Osteocyte (in vitro differentiated cells): ENCODE measurements at regions not wholly inside any gene's neighbourhood (a gene's known extent, or its start where the extent isn't known, plus 50 kb on each side); places are given as distances from the start of the nearest gene placed in this dataset.
"Not testable (repeated sequence)": the region's sequence is repeated elsewhere in the genome, so short reads cannot be mapped to it uniquely, and the experiment has no call there.

Experiments
- DNase-seq: peaks from one replicate; pipeline ENCODE4 v3.0.0; 2021; ENCODE audit warnings: mixed read lengths; ENCODE audit not compliant: unreplicated experiment; ENCODE audit errors: extremely low spot score
- H3K27ac Mint-ChIP-seq: one replicate; pipeline ENCODE4 v1.8.0; 2021; ENCODE audit warnings: mild to moderate bottlenecking, mixed read lengths; ENCODE audit not compliant: unreplicated experiment
- H3K27me3 Mint-ChIP-seq: one replicate; pipeline ENCODE4 v1.8.0; 2021; ENCODE audit warnings: mixed read lengths; ENCODE audit not compliant: unreplicated experiment
- H3K36me3 Mint-ChIP-seq: one replicate; pipeline ENCODE4 v1.8.0; 2021; ENCODE audit warnings: mixed read lengths; ENCODE audit not compliant: unreplicated experiment
- H3K4me1 Mint-ChIP-seq: one replicate; pipeline ENCODE4 v1.8.0; 2021; ENCODE audit warnings: mixed read lengths; ENCODE audit not compliant: unreplicated experiment
- H3K4me3 Mint-ChIP-seq: one replicate; pipeline ENCODE4 v1.8.0; 2021; ENCODE audit warnings: mild to moderate bottlenecking, moderate library complexity, mixed read lengths; ENCODE audit not compliant: unreplicated experiment
- H3K9me3 Mint-ChIP-seq: one replicate; pipeline ENCODE4 v1.8.0; 2021; ENCODE audit warnings: mixed read lengths; ENCODE audit not compliant: unreplicated experiment
- TF ChIP-seq, protein P1 (sequence below): fragments of 200-600 bp; sonication (generic); IDR thresholded peaks from 2 replicates; pipeline ENCODE4 v1.5.0; 2021; ENCODE audit warnings: antibody characterized with exemption, mild to moderate bottlenecking, moderate library complexity

DNA sequence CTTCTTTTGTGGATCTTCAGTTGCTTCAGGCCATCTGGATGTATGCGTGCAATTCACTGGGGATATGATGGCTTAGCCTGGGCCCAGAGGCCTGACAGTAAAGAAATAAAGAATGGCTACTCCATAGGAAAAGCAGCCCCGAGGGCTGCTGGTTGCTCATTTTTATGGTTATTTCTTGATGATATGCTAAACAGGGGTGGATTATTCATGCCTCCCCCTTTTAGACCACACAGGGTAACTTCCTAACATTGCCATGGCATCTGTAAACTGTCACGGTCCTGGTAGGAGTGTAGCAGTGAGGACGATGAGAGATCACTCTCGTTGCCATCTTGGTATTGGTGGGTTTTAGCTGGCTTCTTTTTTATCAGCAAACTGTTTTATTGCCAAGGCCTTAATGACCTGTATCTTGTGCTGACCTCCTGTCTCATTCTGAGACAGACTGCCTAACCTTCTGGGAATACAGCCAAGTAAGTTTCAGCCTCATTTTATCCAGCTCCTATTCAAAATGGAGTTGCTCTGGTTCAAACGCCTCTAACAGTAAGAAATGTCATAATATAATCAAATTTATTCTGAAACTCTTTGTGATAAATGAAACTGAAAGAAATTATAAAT lies 60.5 kb downstream of the DSEL start:
- peaks cover 34% of the 10 kb centered on the region for H3K9me3 Mint-ChIP-seq
- H3K4me3 Mint-ChIP-seq, result no peak overlapping the region
- peaks cover 6% of the 10 kb centered on the region for H3K36me3 Mint-ChIP-seq
- TF ChIP-seq, protein P1, sequence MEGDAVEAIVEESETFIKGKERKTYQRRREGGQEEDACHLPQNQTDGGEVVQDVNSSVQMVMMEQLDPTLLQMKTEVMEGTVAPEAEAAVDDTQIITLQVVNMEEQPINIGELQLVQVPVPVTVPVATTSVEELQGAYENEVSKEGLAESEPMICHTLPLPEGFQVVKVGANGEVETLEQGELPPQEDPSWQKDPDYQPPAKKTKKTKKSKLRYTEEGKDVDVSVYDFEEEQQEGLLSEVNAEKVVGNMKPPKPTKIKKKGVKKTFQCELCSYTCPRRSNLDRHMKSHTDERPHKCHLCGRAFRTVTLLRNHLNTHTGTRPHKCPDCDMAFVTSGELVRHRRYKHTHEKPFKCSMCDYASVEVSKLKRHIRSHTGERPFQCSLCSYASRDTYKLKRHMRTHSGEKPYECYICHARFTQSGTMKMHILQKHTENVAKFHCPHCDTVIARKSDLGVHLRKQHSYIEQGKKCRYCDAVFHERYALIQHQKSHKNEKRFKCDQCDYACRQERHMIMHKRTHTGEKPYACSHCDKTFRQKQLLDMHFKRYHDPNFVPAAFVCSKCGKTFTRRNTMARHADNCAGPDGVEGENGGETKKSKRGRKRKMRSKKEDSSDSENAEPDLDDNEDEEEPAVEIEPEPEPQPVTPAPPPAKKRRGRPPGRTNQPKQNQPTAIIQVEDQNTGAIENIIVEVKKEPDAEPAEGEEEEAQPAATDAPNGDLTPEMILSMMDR, result no peak
- no peaks in the 10 kb centered on the region for H3K27me3 Mint-ChIP-seq
- DNase-seq, result no peak
- no peak overlapping the region for H3K27ac Mint-ChIP-seq
- peaks cover 6% of the 10 kb centered on the region for H3K4me1 Mint-ChIP-seq

DNA sequence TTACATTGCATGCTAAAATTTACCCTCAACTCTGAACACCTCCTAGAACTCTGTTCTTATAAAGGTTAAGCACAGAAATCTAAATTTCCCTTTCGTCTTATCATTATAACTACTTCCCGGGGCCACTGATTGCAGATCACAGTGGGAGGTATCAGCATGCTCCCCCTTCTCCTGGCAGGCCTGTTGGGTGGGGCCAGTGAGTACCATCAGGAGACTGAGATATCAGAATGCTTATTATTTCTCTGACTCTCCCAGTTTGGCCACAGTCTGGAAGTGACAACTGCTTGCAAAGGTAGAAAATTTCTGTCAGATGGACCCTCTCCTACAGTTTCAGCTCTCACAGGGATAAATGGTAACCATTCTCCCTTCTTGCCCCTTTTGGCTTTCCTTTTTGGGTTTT lies 62.6 kb downstream of the DSEL start:
- Mint-ChIP-seq H3K27ac (no peak overlapping the region), H3K4me1 (peaks cover 1% of the 10 kb centered on the region), H3K36me3 (peaks cover 12% of the 10 kb centered on the region), H3K4me3 (no peak overlapping the region), H3K27me3 (no peaks in the 10 kb centered on the region), H3K9me3 (peaks cover 23% of the 10 kb centered on the region)
- no peak for DNase-seq
- TF ChIP-seq, protein P1, result no peak

DNA sequence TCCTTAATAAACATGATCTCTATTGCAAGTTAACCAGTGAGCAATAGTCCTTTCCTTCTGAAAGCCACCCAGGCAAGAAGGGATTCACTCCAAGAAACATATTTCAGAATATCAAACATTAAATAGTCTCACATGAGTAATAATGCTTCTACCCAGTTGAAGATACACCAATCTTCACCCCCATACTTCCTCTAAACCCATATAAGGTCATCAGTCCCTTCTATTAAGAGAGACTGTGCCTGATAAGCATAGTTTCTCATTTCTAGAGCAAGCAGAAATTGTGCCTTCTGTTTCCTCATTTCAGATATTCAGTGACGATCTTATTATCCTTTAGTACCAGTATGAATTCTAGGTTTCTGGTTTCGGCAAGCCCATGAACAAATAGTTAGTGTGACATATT lies 64.6 kb downstream of the DSEL start:
- Mint-ChIP-seq H3K27me3 (no peaks in the 10 kb centered on the region), H3K36me3 (peaks cover 16% of the 10 kb centered on the region), H3K27ac (no peak overlapping the region), H3K4me1 (peaks cover 1% of the 10 kb centered on the region), H3K4me3 (no peak overlapping the region), H3K9me3 (peaks cover 30% of the 10 kb centered on the region)
- no peak for DNase-seq
- TF ChIP-seq, protein P1, result no peak

DNA sequence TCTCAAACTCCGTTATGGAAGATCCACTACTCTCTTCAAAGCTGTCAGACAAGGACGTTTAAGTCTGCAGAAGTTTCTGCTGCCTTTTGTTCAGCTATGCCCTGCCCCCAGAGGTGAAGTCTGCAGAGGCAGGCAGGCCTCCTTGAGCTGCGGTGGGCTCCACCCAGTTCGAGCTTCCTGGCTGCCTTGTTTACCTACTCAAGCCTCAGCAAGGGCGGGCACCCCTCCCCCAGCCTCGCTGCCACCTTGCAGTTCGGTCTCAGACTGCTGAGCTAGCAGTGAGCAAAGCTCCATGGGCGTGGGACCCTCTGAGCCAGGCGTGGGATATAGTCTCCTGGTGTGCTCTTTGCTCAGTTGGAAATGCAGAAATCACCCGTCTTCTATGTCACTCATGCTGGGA lies 65.4 kb downstream of the DSEL start:
- Mint-ChIP-seq H3K9me3 (peaks cover 30% of the 10 kb centered on the region), H3K36me3 (peaks cover 16% of the 10 kb centered on the region)
- H3K27me3 Mint-ChIP-seq, H3K4me1 Mint-ChIP-seq, H3K27ac Mint-ChIP-seq, H3K4me3 Mint-ChIP-seq, DNase-seq: not testable (repeated sequence)

DNA sequence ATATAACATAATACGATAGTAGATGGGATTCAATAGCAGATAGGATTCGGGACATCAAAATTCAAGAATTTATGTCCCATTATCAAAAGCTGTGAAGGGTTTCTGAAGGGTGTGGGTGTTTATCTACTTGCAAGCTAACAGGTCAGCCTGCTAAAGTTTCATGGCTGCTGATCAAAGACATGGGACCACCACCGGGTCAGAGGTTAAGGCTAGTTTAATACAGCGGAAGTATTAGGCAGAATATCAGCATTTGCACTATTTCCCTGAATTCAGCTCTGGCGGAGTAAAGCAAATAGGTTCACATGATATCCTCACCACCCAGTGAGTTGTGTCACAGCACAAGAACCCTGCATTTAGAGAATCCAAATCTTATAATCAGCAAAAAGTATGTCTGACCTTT lies 82.5 kb downstream of the DSEL start:
- peaks cover 22% of the 10 kb centered on the region for H3K4me1 Mint-ChIP-seq
- DNase-seq, result no peak
- TF ChIP-seq, protein P1, result no peak
- H3K9me3 Mint-ChIP-seq, result peaks cover 11% of the 10 kb centered on the region
- H3K27ac Mint-ChIP-seq, result no peak overlapping the region
- peaks cover 8% of the 10 kb centered on the region for H3K36me3 Mint-ChIP-seq
- H3K27me3 Mint-ChIP-seq, result no peaks in the 10 kb centered on the region
- no peak overlapping the region for H3K4me3 Mint-ChIP-seq

DNA sequence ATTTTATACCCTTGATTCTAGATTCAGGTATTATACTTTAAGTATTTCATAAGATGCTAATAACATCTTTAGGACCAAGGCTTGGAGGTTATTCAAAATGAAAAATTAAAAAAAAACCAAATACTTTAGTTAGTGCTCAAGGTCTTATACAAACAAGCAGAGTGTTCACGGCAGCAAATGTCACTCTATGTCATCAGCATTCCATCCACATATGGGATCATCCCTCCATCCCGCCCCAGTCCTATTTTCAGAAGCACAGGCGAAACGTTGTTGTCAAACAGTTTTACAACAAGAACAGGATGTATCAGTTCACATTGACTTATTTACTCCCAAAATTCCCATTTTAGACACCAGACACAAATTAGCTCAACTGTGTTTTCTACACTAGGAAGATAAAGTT lies 83.7 kb downstream of the DSEL start:
- Mint-ChIP-seq H3K36me3 (peaks cover 6% of the 10 kb centered on the region), H3K4me3 (no peak overlapping the region), H3K9me3 (peaks cover 7% of the 10 kb centered on the region), H3K27me3 (no peaks in the 10 kb centered on the region), H3K4me1 (peaks cover 30% of the 10 kb centered on the region), H3K27ac (peak overlapping the region; percentile 45)
- no peak for DNase-seq
- TF ChIP-seq, protein P1, result no peak
